ENCODE measurements at regions not wholly inside any gene's neighbourhood (a gene's known extent, or its start where the extent isn't known, plus 50 kb on each side); places are given as distances from the start of the nearest gene placed in this dataset.

GRCh38 chr10:47113907-47114500 lies 186.0 kb upstream of the GDF10 start:
- TF ChIP-seq CTCF (IDR thresholded peaks at IDR 0.05) = no peak
- no peak for TF ChIP-seq POLR2AphosphoS5 (IDR thresholded peaks at IDR 0.05)
- no peak for TF ChIP-seq EP300 (IDR thresholded peaks at IDR 0.05)
- no peak for TF ChIP-seq POLR2A (IDR thresholded peaks at IDR 0.05)
